ENCODE measurements at regions not wholly inside any gene's neighbourhood (a gene's known extent, or its start where the extent isn't known, plus 50 kb on each side); places are given as distances from the start of the nearest gene placed in this dataset.
A peak's percentile ranks its signal among the peaks of the same experiment; 100 is the strongest.
"Not testable (repeated sequence)": the region's sequence is repeated elsewhere in the genome, so short reads cannot be mapped to it uniquely, and the experiment has no call there.

DNA sequence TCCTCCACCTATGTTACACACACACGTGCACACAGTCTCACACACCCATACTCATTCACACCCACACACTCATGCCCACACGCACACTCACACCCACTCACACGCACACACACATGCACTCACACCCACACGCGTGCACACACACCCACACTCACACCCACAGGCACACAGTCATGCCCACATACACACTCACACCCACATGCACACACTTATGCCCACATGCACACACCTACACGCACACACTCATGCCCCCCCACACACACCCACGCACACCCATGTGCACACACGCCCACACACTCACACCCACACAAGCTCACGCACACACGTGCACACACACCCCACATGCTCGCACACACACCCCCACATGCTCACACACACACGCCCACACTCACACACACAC lies 140.0 kb downstream of the F11 start:
- DNase-seq (ENCODE audit: insufficient read length, low spot score): no peak
- no peak for TF ChIP-seq POLR2A (IDR thresholded peaks at IDR 0.05; ENCODE audit: low read depth, low read length)
- no peak for FAIRE-seq

GRCh38 chr4:186404562-186405134 lies 138.7 kb downstream of the F11 start:
- TF ChIP-seq POLR2A (IDR thresholded peaks at IDR 0.05; ENCODE audit: low read depth, low read length): no peak
- DNase-seq (ENCODE audit: insufficient read length, low spot score) (no peak), FAIRE-seq (no peak)

DNA sequence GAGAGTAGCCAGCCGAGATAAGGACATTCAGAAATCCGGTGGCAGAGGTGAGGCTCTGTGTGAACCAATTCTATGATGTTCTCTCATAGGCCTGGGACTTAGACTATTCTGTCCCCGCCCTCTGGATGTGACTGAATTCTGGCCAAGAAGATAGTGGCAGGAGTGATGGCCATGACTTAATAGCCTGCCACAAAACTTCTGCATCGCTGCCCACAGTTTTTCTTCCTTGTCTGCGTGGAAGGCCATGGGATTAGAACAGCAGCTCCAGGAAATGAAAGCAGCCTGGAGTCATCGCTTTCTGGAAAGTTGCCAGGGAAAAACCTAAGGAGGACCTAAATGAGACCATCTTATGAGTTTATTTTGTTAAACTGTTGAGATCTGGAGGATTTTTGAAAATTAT lies 134.7 kb downstream of the F11 start:
- peak; percentile 5 for DNase-seq (ENCODE audit: insufficient read length, low spot score)
- no peak for TF ChIP-seq POLR2A (IDR thresholded peaks at IDR 0.05; ENCODE audit: low read depth, low read length)
- no peak for FAIRE-seq

DNA sequence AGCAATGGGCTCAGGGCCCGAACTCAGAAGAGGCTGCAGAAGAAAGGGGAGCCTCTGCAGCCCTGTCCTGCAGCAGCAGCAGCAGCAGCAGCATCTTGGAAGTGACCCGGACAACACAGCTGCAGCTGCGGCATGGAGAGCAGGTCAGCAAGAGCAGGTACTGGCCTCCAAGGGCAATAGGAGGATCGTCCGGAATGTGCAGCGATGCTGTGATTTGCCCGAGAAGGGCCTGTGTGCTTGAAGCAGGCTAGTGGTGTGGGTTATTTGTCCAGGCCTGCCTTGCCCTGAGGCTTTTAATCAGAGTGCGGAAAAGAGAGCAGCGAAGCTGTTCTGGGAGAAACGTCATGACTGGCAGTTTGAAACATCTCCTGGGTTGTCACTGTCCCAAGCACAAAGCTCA lies 126.0 kb downstream of the F11 start:
- FAIRE-seq (no peak), DNase-seq (ENCODE audit: insufficient read length, low spot score) (no peak)
- TF ChIP-seq POLR2A (IDR thresholded peaks at IDR 0.05; ENCODE audit: low read depth, low read length): no peak

DNA sequence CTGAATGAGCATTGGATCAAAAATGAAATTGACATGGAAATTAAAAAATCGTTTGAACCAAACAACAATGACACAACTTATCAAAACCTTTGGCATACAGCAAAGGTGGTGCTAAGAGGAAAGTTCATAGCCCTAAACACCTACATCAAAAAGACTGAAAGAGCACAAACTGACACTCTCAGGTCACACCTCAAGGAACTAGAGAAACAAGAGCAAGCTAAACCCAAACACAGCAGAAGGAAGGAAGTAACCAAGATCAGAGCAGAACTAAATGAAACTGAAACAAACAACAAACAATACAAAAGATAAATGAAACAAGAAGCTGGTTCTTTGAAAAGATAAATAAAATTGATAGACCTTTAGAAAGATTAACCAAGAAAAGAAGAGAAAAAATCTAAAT lies 118.3 kb downstream of the F11 start:
- not testable (repeated sequence) for FAIRE-seq; DNase-seq (ENCODE audit: insufficient read length, low spot score)

DNA sequence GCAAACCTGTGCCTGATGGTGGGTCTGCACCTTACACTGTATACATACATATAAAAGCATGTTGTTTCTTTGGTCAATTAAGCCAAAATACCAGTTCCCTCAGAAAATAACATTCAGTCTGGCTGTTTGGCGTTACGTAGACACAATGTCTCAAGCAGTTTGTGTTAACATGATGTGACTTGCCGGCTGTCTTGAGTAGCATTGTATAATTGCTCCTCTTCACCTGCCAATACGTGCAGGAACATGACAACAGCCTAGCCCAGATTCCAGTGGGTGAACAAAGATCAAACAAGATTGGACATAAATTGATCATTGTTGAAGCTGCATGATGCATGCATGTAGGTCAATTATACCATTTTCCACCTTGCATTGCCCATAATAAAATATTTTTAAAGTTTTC lies 102.3 kb downstream of the F11 start:
- FAIRE-seq (no peak), DNase-seq (ENCODE audit: insufficient read length, low spot score) (no peak)
- TF ChIP-seq POLR2A (IDR thresholded peaks at IDR 0.05; ENCODE audit: low read depth, low read length): no peak

GRCh38 chr4:186366326-186366725 lies 100.3 kb downstream of the F11 start:
- no peak for FAIRE-seq
- no peak for TF ChIP-seq POLR2A (IDR thresholded peaks at IDR 0.05; ENCODE audit: low read depth, low read length)
- DNase-seq (ENCODE audit: insufficient read length, low spot score): no peak

GRCh38 chr4:186363038-186363437 lies 97.0 kb downstream of the F11 start:
- not testable (repeated sequence) for FAIRE-seq; DNase-seq (ENCODE audit: insufficient read length, low spot score)

DNA sequence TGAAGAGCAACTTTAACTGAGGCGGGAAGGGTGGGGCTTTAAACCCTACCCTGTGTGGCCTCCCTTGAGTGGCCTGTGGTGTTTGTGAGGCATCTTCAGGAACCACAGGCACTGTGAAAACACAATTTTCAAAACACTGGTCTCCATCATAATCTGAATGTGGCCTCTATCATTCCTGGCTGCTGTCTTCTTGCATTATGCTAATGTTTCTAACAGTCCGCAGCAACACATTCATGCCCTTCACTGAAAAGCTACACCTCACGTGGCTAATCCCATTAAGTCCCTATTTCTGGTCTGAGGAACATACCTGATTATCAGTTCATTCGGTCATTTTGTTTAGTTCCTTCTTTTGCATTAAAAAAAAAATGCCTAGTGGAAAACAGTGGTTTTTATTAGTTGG lies 94.6 kb downstream of the F11 start:
- DNase-seq (ENCODE audit: insufficient read length, low spot score) (no peak), FAIRE-seq (no peak)
- TF ChIP-seq POLR2A (IDR thresholded peaks at IDR 0.05; ENCODE audit: low read depth, low read length): no peak

- no peak for TF ChIP-seq POLR2A (IDR thresholded peaks at IDR 0.05; ENCODE audit: low read depth, low read length)
- DNase-seq (ENCODE audit: insufficient read length, low spot score): no peak
- no peak for FAIRE-seq
Measured at GRCh38 chr4:186351668-186352194, 85.7 kb downstream of the F11 start.

DNA sequence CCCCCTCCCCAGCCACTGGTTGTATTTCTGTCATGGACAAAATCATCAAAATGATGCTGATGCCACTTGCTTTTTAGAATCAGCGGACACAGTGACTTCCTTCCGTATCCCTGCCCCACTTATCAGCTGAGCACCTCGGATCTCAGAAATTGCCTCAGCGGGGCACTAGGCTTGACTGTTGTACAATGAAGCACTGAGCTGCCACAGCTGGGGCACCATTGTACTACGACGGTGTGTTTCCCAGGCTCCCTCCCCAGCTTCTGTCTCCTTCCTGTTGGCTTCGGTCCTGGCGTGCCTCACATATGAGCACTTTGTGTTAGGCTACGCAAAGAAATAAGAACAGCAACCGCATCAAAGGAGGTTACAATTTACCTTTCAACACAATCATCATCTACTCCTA lies 82.4 kb downstream of the F11 start:
- FAIRE-seq (no peak), DNase-seq (ENCODE audit: insufficient read length, low spot score) (no peak)
- no peak for TF ChIP-seq POLR2A (IDR thresholded peaks at IDR 0.05; ENCODE audit: low read depth, low read length)

GRCh38 chr4:186347743-186348142 lies 81.8 kb downstream of the F11 start:
- DNase-seq (ENCODE audit: insufficient read length, low spot score): no peak
- no peak for TF ChIP-seq POLR2A (IDR thresholded peaks at IDR 0.05; ENCODE audit: low read depth, low read length)
- no peak for FAIRE-seq

GRCh38 chr4:186345184-186345583 lies 79.2 kb downstream of the F11 start:
- no peak for TF ChIP-seq POLR2A (IDR thresholded peaks at IDR 0.05; ENCODE audit: low read depth, low read length)
- no peak for FAIRE-seq
- DNase-seq (ENCODE audit: insufficient read length, low spot score): no peak

DNA sequence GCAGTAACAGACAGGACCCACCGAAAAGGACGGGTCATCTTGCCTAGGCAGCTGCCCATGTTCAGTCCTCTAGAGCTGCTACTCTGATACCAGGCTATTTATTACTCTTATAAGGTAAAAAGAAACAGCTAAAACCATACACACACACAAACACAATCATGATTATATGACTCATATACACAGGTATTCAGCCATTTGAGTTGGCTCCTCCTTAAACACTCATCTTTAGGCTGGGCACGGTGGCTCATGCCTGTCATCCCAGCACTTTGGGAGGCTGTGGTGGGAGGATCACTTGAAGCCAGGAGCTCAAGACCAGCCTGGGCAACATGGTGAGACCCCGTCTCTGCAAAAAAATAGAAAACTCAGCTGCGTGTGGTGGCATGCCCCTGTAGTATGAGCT lies 76.6 kb downstream of the F11 start:
- DNase-seq (ENCODE audit: insufficient read length, low spot score) (peak; percentile 2), FAIRE-seq (no peak)
- no peak for TF ChIP-seq POLR2A (IDR thresholded peaks at IDR 0.05; ENCODE audit: low read depth, low read length)

DNA sequence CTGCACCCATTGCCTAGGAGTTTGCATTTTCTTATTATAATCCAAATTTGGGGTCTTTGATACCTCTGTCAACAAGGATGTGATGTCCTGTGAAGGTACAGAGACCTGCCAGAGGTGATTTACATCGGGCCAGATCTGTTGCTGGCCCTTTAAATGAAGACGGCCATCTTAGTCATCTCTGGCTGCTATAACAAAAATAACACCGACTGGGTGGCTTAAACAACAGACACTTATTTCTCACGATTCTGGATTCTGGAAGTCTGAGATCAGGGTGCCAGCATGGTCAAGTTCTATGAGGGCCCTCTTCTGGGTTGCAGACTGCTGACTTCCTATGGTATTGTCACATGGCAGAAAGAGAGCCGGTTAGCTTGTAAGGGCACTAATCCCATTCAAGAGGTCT lies 75.7 kb downstream of the F11 start:
- TF ChIP-seq POLR2A (IDR thresholded peaks at IDR 0.05; ENCODE audit: low read depth, low read length): no peak
- no peak for FAIRE-seq
- DNase-seq (ENCODE audit: insufficient read length, low spot score): no peak
